GM13976 (cell line): ENCODE measurements at regions not wholly inside any gene's neighbourhood (a gene's known extent, or its start where the extent isn't known, plus 50 kb on each side); places are given as distances from the start of the nearest gene placed in this dataset.
"Not testable (repeated sequence)": the region's sequence is repeated elsewhere in the genome, so short reads cannot be mapped to it uniquely, and the experiment has no call there.

ENCODE experiments used
- DNase-seq: peaks from one replicate; pipeline ENCODE4 v3.0.0; 2012; ENCODE audit warnings: low spot score
- in situ Hi-C: fragments of 300-500 bp; cut with MboI; formaldehyde crosslinking; loops from one replicate; pipeline ENCODE4 v1.12.0; 2022; ENCODE audit warnings: low sequenced_read_pairs, mixed read lengths, inconsistent platforms; ENCODE audit not compliant: unreplicated experiment
- TF ChIP-seq, protein P1 (sequence below): IDR thresholded peaks from 2 replicates; pipeline ENCODE4 v1.5.1; 2012; ENCODE audit warnings: borderline replicate concordance, mild to moderate bottlenecking; ENCODE audit not compliant: insufficient read depth; ENCODE audit errors: extremely low read depth, missing control alignments, control extremely low read depth

DNA sequence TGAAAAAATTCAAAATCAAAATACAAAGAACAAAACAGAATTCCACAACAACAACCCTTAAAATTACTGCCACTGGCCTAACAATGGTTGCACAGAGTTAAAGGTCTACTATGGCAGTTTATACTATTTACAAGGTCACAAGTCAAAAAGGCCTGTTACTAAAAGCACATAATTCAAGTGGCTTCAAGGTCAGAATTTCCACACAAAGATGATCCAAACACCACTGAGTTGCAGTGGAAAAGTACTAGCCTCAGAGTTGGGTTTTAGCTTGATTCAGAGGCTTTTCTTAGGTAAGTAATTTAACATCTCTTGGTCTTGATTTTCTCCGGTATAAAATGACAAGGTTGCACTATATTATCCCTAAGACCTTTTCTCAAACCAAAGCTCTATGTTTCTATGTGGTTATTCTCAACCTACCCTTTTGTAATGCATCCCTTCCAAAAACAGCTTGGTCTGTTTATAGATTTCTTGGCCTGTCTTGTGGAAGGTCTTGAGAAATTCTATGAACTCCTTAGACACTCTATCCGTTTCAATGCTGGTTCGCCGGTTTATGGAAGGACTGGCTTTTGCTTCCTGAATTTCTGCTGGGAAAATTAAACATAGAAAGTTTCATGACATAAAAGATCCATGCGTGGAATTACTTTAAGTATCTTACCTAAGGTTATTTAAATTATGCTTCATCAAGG lies 69.5 kb downstream of the MDH2 start:
- in situ Hi-C loops, DNase-seq: not testable (repeated sequence)

DNA sequence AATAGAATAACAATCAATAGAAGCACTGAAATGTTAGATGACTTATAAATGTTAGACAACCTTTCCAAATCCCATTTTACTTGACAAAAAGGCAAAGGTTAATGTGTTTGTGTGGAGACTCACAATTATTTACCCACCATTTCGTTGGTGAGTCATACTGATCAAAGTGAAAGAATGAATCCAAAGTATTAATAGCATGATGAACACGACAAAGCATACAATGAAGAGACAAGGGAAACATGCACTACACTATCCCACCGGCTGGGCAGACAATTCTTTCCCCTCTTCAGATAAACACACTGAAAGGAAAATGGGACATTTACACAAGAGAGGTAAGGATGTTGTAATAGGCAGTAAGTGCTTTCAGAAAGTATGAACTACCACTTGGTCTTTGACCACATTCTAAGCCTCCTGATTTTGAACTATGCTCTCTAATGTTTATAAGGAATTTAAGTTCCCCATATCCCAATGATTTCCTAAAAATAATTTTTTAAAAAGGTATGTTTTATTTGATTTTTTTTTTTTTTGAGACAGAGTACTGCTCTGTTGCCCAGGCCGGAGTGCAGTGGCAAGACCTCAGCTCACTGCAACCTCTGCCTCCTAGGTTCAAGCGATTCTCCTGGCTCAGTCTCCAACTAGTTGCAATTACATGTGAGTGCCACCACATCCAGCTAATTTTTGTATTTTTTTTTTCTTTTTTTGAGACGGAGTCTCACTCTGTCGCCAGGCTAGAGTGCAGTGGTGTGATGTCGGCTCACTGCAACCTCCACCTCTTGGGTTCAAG lies 70.5 kb downstream of the MDH2 start:
- in situ Hi-C loops, DNase-seq: not testable (repeated sequence)

DNA sequence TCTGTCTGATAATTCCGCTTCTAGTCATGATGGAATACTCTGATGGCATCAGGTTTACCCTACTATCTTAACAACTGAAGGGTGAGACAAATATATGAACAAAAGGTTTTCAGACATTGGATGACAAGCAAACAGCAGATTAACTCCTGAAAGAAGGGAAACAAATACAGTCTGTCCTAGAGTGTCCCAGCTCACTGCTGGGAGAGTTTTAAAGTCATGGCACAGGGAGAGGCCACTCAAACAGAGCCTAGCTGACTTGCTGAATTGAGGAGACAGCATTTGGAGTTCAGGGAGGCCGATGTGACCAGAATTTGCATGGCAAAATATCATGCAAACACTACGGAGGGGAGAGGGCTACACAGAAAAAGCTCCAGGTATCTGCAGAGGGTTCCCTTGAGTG lies 73.1 kb downstream of the MDH2 start:
- TF ChIP-seq, protein P1, sequence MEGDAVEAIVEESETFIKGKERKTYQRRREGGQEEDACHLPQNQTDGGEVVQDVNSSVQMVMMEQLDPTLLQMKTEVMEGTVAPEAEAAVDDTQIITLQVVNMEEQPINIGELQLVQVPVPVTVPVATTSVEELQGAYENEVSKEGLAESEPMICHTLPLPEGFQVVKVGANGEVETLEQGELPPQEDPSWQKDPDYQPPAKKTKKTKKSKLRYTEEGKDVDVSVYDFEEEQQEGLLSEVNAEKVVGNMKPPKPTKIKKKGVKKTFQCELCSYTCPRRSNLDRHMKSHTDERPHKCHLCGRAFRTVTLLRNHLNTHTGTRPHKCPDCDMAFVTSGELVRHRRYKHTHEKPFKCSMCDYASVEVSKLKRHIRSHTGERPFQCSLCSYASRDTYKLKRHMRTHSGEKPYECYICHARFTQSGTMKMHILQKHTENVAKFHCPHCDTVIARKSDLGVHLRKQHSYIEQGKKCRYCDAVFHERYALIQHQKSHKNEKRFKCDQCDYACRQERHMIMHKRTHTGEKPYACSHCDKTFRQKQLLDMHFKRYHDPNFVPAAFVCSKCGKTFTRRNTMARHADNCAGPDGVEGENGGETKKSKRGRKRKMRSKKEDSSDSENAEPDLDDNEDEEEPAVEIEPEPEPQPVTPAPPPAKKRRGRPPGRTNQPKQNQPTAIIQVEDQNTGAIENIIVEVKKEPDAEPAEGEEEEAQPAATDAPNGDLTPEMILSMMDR: no peak
- DNase-seq: no peak
- in situ Hi-C loops: no loop called here

DNA sequence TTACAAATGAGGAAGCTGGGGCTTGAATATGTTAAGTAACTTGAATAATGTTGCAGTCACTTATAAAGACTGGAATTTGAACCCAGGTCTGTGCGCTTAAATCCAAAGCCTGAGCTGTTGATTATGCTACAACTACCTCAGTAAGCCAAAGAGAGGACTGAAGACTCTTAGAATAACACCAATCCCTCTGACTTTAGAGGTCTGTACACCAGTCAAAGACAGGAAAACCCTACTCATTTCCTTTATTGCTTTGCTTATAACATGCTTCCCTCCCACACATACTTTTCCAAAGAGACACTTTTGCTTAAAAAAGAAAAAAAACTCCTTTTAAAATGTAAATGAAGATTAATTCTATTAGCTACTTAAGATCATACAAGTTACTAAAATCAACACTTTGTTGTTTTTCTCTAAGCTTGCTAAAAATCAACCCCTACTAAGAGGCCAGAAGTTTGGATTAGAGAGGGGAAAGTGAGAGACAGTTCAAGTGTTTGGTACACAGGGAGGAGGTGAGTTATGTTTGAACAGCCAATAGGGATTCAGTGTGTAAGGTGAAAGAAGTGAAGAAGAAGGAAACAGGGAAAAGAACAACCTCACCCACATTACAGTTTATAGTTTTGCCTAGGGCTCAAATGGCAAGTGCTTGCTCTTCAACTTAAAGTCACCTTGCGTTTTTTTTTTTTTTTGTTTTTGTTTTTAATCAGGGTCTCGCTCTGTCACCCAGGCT lies 74.8 kb downstream of the MDH2 start:
- TF ChIP-seq, protein P1: no peak
- in situ Hi-C loops: no loop called here
- no peak for DNase-seq

DNA sequence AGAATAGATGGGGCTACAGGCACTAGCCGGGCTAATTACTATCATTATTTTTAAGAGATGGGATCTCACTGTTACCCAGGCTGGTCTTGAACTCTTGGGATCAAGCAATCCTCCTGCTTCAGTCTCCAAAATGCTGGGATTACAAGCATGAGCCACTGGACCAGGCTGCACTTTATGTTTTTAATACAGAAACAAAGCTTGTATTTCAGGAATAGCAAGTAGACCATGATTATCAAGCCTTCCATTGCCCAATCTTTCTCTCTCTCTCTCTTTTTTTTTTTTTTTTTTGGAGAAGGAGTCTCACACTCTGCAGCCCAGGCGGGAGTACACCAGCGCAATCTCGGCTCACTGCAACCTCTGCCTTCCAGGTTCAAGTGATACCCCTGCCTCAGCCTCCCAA lies 75.4 kb downstream of the MDH2 start:
- TF ChIP-seq, protein P1: no peak
- no peak for DNase-seq
- in situ Hi-C loops: no loop called here

DNA sequence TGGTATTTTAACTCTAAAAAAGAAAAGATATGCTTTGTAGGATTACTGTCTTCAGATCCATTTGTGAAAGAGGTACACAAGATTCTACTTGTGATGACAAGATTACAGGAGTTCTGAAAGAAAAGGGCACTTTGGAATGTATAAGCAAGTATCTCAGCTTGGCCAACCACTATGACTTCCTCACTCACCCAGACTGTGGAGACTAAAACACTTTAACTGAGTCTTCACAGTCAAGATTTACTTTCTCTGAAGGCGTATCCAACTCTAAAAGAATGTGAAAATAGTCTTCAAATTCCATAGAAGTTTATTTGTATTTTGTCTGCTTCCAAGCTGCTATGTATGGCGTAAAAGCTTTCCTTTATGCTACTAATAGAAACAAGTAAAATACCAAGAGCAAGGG lies 76.1 kb upstream of the SRRM3 start:
- no peak for DNase-seq
- TF ChIP-seq, protein P1: no peak
- in situ Hi-C loops: no loop called here

DNA sequence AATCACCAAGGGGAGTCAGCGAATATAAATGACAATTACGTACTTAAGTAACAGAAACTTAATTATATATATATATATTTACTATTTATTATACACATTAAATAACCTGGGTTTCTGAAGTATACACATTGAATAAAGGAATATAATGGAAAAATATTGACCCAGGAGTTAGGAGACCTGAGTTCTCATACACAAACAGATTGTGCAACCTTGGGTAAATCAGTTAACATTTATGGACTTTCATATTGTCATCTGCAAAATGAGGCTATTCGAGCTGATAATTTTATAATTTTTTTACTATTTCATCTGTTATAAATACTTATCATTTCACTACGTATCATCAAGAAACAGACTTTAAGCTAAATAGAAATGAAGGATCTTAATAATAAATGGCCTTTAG lies 75.1 kb upstream of the SRRM3 start:
- TF ChIP-seq, protein P1: no peak
- in situ Hi-C loops: no loop called here

More for the DNA sequence above, 75.1 kb upstream of the SRRM3 start:
- DNase-seq: no peak
